Endothelial cell of umbilical vein (primary cell): ENCODE measurements at regions not wholly inside any gene's neighbourhood (a gene's known extent, or its start where the extent isn't known, plus 50 kb on each side); places are given as distances from the start of the nearest gene placed in this dataset.

Source experiments
- BruUV-seq: library from RNA; stranded (reverse); fragments of 400-500 nt; replicated peaks from 2 replicates; lab custom pipeline; 2021; lab: Mats Ljungman, UMichigan
- CTCF ChIA-PET: fragments of 300-600, 350-600 bp; sonication (Branson Sonifier 250); formaldehyde crosslinking; loops from one replicate; lab custom pipeline; 2021; ENCODE audit warnings: antibody characterized with exemption, inconsistent platforms; lab: Charles Lee
- POLR2A ChIA-PET: fragments of 300-600, 350-600 bp; sonication (Branson Sonifier 250); formaldehyde crosslinking; loops from one replicate; lab custom pipeline; 2021; ENCODE audit warnings: antibody characterized with exemption, inconsistent platforms; lab: Charles Lee
- DNase-seq: peaks from one replicate; pipeline ENCODE4 v3.0.0-alpha.2; 2011; ENCODE audit warnings: low read depth, low spot score
- FAIRE-seq: peaks from 2 replicates; lab custom pipeline; 2011; peaks lifted over from hg19 to GRCh38; lab: Jason Lieb, UNC
- H2AFZ ChIP-seq: 2 replicates; pipeline ENCODE4 v1.6.0; 2012; ENCODE audit warnings: low read depth, low read length, control low read depth, inconsistent platforms
- H3K27ac ChIP-seq: 2 replicates; pipeline ENCODE4 v1.5.1; 2011; ENCODE audit warnings: low read depth, mild to moderate bottlenecking, control low read depth, low read length, moderate library complexity; ENCODE audit not compliant: insufficient read depth
- H3K27me3 ChIP-seq, 2 experiments: 2 replicates each; pipeline versions ENCODE4 v1.6.0 to v1.6.1; 2011; ENCODE audit warnings: low read length in 2 of 2, mixed read lengths in 1 of 2; ENCODE audit not compliant: control insufficient read depth in 2 of 2, insufficient read depth in 2 of 2
- H3K36me3 ChIP-seq, 2 experiments: 2 replicates in 1 of 2; 3 replicates in 1 of 2; pipeline ENCODE4 v1.5.1; 2011; ENCODE audit warnings: low read length in 2 of 2, mild to moderate bottlenecking in 1 of 2, moderate library complexity in 1 of 2; ENCODE audit not compliant: control insufficient read depth in 2 of 2, insufficient read depth in 2 of 2; ENCODE audit errors: extremely low read depth in 1 of 2
- H3K4me1 ChIP-seq: 3 replicates; pipeline ENCODE4 v1.5.1; 2011; ENCODE audit warnings: mild to moderate bottlenecking, low read length; ENCODE audit not compliant: control insufficient read depth, insufficient read depth; ENCODE audit errors: extremely low read depth
- H3K4me2 ChIP-seq: 2 replicates; pipeline ENCODE4 v1.6.1; 2011; ENCODE audit warnings: low read length, control low read depth, mixed read lengths; ENCODE audit not compliant: insufficient read depth
- H3K4me3 ChIP-seq, 3 experiments: fragments of 200-600 bp in 1 of 3; sonication (generic), shearing (Covaris generic) in 1 of 3; replicated peaks in 1 of 3; 2 replicates each; pipeline ENCODE4 v1.5.1; 2011 to 2016; ENCODE audit warnings: control low read depth in 3 of 3, low read length in 3 of 3, mild to moderate bottlenecking in 2 of 3, inconsistent platforms in 1 of 3, low read depth in 1 of 3, moderate library complexity in 1 of 3; ENCODE audit not compliant: insufficient read depth in 1 of 3
- H3K79me2 ChIP-seq: 2 replicates; pipeline ENCODE4 v1.6.0; 2012; ENCODE audit warnings: low read length, inconsistent platforms; ENCODE audit not compliant: control insufficient read depth, insufficient read depth
- H3K9ac ChIP-seq: replicated peaks from 2 replicates; pipeline ENCODE3; 2011; ENCODE audit warnings: low read length, control low read depth; ENCODE audit not compliant: insufficient read depth; ENCODE audit errors: extremely low read depth
- H3K9me1 ChIP-seq: replicated peaks from 3 replicates; pipeline ENCODE4 v1.6.0; 2011; ENCODE audit warnings: mild to moderate bottlenecking, low read length; ENCODE audit not compliant: control insufficient read depth, insufficient read depth; ENCODE audit errors: extremely low read depth
- H3K9me3 ChIP-seq: replicated peaks from 2 replicates; pipeline ENCODE4 v1.5.1; 2012; ENCODE audit warnings: low read length, inconsistent platforms; ENCODE audit not compliant: control insufficient read depth, insufficient read depth
- H4K20me1 ChIP-seq: replicated peaks from 2 replicates; pipeline ENCODE3; 2011; ENCODE audit warnings: mild to moderate bottlenecking, low read length; ENCODE audit not compliant: control insufficient read depth, insufficient read depth; ENCODE audit errors: extremely low read depth
- CTCF ChIP-seq, 2 donors: IDR thresholded peaks; 1 replicate in 1 of 2; 2 replicates in 1 of 2; pipeline ENCODE4 v1.5.1; 2011; ENCODE audit warnings: low read length in 2 of 2, mild to moderate bottlenecking in 2 of 2, moderate library complexity in 2 of 2, control low read depth in 1 of 2, inconsistent platforms in 1 of 2, low read depth in 1 of 2; ENCODE audit not compliant: insufficient read depth in 1 of 2; ENCODE audit errors: extremely low read depth in 1 of 2
- EZH2 ChIP-seq: IDR thresholded peaks from 2 replicates; pipeline ENCODE4 v1.6.1; 2012; ENCODE audit warnings: borderline replicate concordance, low read depth, mild to moderate bottlenecking, moderate library complexity, low read length, inconsistent platforms; ENCODE audit not compliant: severe bottlenecking
- FOS ChIP-seq: IDR thresholded peaks from 2 replicates; pipeline ENCODE4 v1.6.1; 2011; ENCODE audit warnings: mild to moderate bottlenecking, low read length, moderate library complexity, borderline replicate concordance; ENCODE audit not compliant: insufficient read depth
- GATA2 ChIP-seq: IDR thresholded peaks from 2 replicates; pipeline ENCODE4 v1.7.0; 2011; ENCODE audit warnings: low read depth, mild to moderate bottlenecking, moderate library complexity, mixed read lengths, low read length; ENCODE audit not compliant: insufficient read length, insufficient read depth
- POLR2AphosphoS5 ChIP-seq: IDR thresholded peaks from 2 replicates; pipeline ENCODE4 v1.6.1; 2012; ENCODE audit warnings: low read depth, mild to moderate bottlenecking, control low read depth, low read length, moderate library complexity; ENCODE audit not compliant: insufficient read depth
- dilution Hi-C: fragments of 300-500 bp; cut with MboI; formaldehyde crosslinking; loops from one replicate; pipeline ENCODE4 v1.15.0; 2019; ENCODE audit warnings: low sequenced_read_pairs; ENCODE audit not compliant: extremely low pct_ligation_motif_present
- intact Hi-C: fragments of 100-400 bp; cut with micrococcal nuclease; formaldehyde crosslinking; loops from one replicate; pipeline ENCODE4 v1.10.0; 2022
- TF ChIP-seq, protein P1 (sequence below): IDR thresholded peaks from 2 replicates; pipeline ENCODE4 v1.6.1; 2011; ENCODE audit not compliant: insufficient read depth, insufficient read length

GRCh38 chr5:158069838-158070237 is 210.9 kb upstream of the CLINT1 start:
- intact Hi-C loops (loop anchor here (10.0 kb wide), 1 partner anchor 215 kb away; the partner anchor contains the start of gene CLINT1), dilution Hi-C loops (no loop called here)
- no peaks in the 10 kb centered on the region for H3K9me1 ChIP-seq
- ChIA-PET POLR2A (no interaction called here), CTCF (interaction anchor here (1.0 to 1.4 kb wide), 4 partner anchors 8 to 15 kb away, joined by 3 to 4 read pairs (median 4); no protein-coding TSS in a partner anchor)
- H2AFZ ChIP-seq: peak overlapping the region; percentile 19
- no peaks in the 10 kb centered on the region for H3K27me3 ChIP-seq
- H3K9me3 ChIP-seq: no peaks in the 10 kb centered on the region
- H3K27ac ChIP-seq: no peak overlapping the region
- H3K9ac ChIP-seq: no peak overlapping the region
- no peaks in the 10 kb centered on the region for H4K20me1 ChIP-seq
- H3K79me2 ChIP-seq: no peaks in the 10 kb centered on the region
- no peak overlapping the region for H3K4me3 ChIP-seq
- DNase-seq: no peak
- no peaks in the 10 kb centered on the region for H3K36me3 ChIP-seq
- TF ChIP-seq FOS: no peak
- TF ChIP-seq CTCF (IDR thresholded peaks at IDR 0.05; ENCODE audit: extremely low read depth in 1 of 2, insufficient read depth in 1 of 2, low read depth in 1 of 2, low read length in 2 of 2): no peak
- TF ChIP-seq EZH2: no peak
- no peak for TF ChIP-seq POLR2AphosphoS5
- TF ChIP-seq, protein P1, sequence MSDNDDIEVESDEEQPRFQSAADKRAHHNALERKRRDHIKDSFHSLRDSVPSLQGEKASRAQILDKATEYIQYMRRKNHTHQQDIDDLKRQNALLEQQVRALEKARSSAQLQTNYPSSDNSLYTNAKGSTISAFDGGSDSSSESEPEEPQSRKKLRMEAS: no peak
- TF ChIP-seq GATA2: no peak
- H3K4me2 ChIP-seq: peak overlapping the region; percentile 39
- peak; percentile 15 for FAIRE-seq
- H3K4me1 ChIP-seq: peaks cover 7% of the 10 kb centered on the region
- BruUV-seq: no TSS peak
